KBM-7 (cell line): ENCODE measurements at regions not wholly inside any gene's neighbourhood (a gene's known extent, or its start where the extent isn't known, plus 50 kb on each side); places are given as distances from the start of the nearest gene placed in this dataset.
A peak's percentile ranks its signal among the peaks of the same experiment; 100 is the strongest.

Source experiments
- DNase-seq: peaks from one replicate; pipeline ENCODE4 v3.0.0-alpha.2; 2015
- in situ Hi-C: fragments of 300-500 bp; cut with MboI; formaldehyde crosslinking; loops from 2 replicates; pipeline ENCODE4 v1.14.3; 2020; ENCODE audit warnings: low sequenced_read_pairs, low pct_unique_long_range_greater_than_20kb, mixed read lengths

GRCh38 chr5:79873187-79873586 is 117.9 kb downstream of the MTX3 start:
- no peak for DNase-seq
- in situ Hi-C loops, result no loop called here

- in situ Hi-C loops, result no loop called here
- no peak for DNase-seq
Observed at GRCh38 chr5:79872291-79872690, 118.8 kb downstream of the MTX3 start.

- in situ Hi-C loops, result no loop called here
- no peak for DNase-seq
Observed at GRCh38 chr5:79871364-79872120, 119.5 kb downstream of the MTX3 start.

- in situ Hi-C loops, result no loop called here
- no peak for DNase-seq
Observed at GRCh38 chr5:79868163-79868670, 122.8 kb downstream of the MTX3 start.

- DNase-seq, result no peak
- in situ Hi-C loops, result no loop called here
Observed at GRCh38 chr5:79865579-79865978, 125.5 kb downstream of the MTX3 start.

- DNase-seq, result no peak
- in situ Hi-C loops, result no loop called here
Observed at GRCh38 chr5:79864364-79864763, 126.7 kb downstream of the MTX3 start.

- in situ Hi-C loops, result no loop called here
- DNase-seq, result no peak
Observed at GRCh38 chr5:79859588-79859987, 131.5 kb downstream of the MTX3 start.

GRCh38 chr5:79858410-79858723 is 132.7 kb downstream of the MTX3 start:
- no peak for DNase-seq
- in situ Hi-C loops, result no loop called here

- peak; percentile 70 for DNase-seq
- in situ Hi-C loops, result no loop called here
Observed at GRCh38 chr5:79857714-79858409, 133.2 kb downstream of the MTX3 start.

GRCh38 chr5:79856456-79857055 is 134.5 kb downstream of the MTX3 start:
- no peak for DNase-seq
- in situ Hi-C loops, result no loop called here

GRCh38 chr5:79853676-79854418 is 137.2 kb downstream of the MTX3 start:
- in situ Hi-C loops, result no loop called here
- no peak for DNase-seq

- in situ Hi-C loops, result no loop called here
- no peak for DNase-seq
Observed at GRCh38 chr5:79853028-79853427, 138.0 kb downstream of the MTX3 start.

- DNase-seq, result no peak
- in situ Hi-C loops, result no loop called here
Observed at GRCh38 chr5:79851391-79851863, 139.6 kb downstream of the MTX3 start.

GRCh38 chr5:79850941-79851340 is 140.1 kb downstream of the MTX3 start:
- DNase-seq, result no peak
- in situ Hi-C loops, result no loop called here

- in situ Hi-C loops, result no loop called here
- DNase-seq, result no peak
Observed at GRCh38 chr5:79850316-79850822, 140.7 kb downstream of the MTX3 start.

GRCh38 chr5:79849486-79850315 is 141.4 kb downstream of the MTX3 start:
- in situ Hi-C loops, result no loop called here
- DNase-seq, result no peak
